ENCODE measurements at regions not wholly inside any gene's neighbourhood (a gene's known extent, or its start where the extent isn't known, plus 50 kb on each side); places are given as distances from the start of the nearest gene placed in this dataset.

- DNase-seq (ENCODE audit: low spot score) (no peak), ATAC-seq (no peak)
- no peak for TF ChIP-seq NR3C1 (CRISPR knock-in tag; conservative IDR thresholded peaks at IDR 0.05; ENCODE audit: low read depth)
- TF ChIP-seq OVOL2 (CRISPR knock-in tag; IDR thresholded peaks at IDR 0.05; ENCODE audit: borderline replicate concordance) = no peak
- no peak for TF ChIP-seq SMAD3 (CRISPR knock-in tag; IDR thresholded peaks at IDR 0.05; ENCODE audit: borderline replicate concordance)
- no peak for TF ChIP-seq CREM (CRISPR knock-in tag; IDR thresholded peaks at IDR 0.05)
- TF ChIP-seq GABPB1 (CRISPR knock-in tag; IDR thresholded peaks at IDR 0.05) = no peak
- TF ChIP-seq FOXK1 (CRISPR knock-in tag; IDR thresholded peaks at IDR 0.05) = no peak
- TF ChIP-seq CBFB (CRISPR knock-in tag; IDR thresholded peaks at IDR 0.05; ENCODE audit: low read depth) = no peak
- no peak for TF ChIP-seq PREB (CRISPR knock-in tag; IDR thresholded peaks at IDR 0.05; ENCODE audit: borderline replicate concordance)
- TF ChIP-seq NFYB (CRISPR knock-in tag; conservative IDR thresholded peaks at IDR 0.05; ENCODE audit: low read depth) = no peak
- no peak for TF ChIP-seq PRRX2 (CRISPR knock-in tag; IDR thresholded peaks at IDR 0.05)
- TF ChIP-seq, protein P1, sequence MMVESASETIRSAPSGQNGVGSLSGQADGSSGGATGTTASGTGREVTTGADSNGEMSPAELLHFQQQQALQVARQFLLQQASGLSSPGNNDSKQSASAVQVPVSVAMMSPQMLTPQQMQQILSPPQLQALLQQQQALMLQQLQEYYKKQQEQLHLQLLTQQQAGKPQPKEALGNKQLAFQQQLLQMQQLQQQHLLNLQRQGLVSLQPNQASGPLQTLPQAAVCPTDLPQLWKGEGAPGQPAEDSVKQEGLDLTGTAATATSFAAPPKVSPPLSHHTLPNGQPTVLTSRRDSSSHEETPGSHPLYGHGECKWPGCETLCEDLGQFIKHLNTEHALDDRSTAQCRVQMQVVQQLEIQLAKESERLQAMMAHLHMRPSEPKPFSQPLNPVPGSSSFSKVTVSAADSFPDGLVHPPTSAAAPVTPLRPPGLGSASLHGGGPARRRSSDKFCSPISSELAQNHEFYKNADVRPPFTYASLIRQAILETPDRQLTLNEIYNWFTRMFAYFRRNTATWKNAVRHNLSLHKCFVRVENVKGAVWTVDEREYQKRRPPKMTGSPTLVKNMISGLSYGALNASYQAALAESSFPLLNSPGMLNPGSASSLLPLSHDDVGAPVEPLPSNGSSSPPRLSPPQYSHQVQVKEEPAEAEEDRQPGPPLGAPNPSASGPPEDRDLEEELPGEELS (CRISPR knock-in tag; IDR thresholded peaks at IDR 0.05) = no peak
- TF ChIP-seq USF1 (CRISPR knock-in tag; IDR thresholded peaks at IDR 0.05) = no peak
- Mint-ChIP-seq H3K4me1 (no peaks in the 10 kb centered on the region), H3K4me3 (no peak overlapping the region), H3K36me3 (peaks cover 4% of the 10 kb centered on the region; the same call in 1 of the 2 replicates), H3K27ac (no peak overlapping the region), H3K27me3 (ENCODE audit: low read depth) (no peaks in the 10 kb centered on the region), H3K9me3 (peaks cover 24% of the 10 kb centered on the region)
- CTCF ChIA-PET = no interaction called here
- POLR2A ChIA-PET = no interaction called here
Observed at GRCh38 chr7:113684165-113684564, 234.6 kb downstream of the PPP1R3A start.

DNA sequence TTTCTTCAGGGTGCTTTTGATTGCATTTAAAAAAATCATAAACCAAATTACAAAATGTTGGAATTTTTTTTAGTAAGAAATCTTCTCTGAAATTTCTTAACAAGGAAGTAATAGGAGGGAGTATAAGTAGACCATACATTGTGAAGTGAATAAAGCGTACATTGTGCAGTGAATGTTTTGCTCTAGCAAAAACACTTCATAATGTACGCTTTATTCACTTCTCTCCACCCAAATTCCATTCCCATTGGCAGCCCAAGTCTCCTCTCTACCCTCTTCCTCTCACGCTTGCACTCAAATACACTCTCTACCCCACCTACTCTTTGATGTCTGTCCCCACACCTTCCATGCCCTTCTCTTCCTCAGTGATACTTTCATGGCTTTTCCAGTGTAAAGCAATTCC, 241.0 kb downstream of the PPP1R3A start:
- ChIA-PET POLR2A (no interaction called here), CTCF (no interaction called here)
- H3K4me3 Mint-ChIP-seq = no peak overlapping the region
- ATAC-seq = no peak
- no peak for DNase-seq (ENCODE audit: low spot score)
- no peaks in the 10 kb centered on the region for H3K27me3 Mint-ChIP-seq (ENCODE audit: low read depth)
- peaks cover 32% of the 10 kb centered on the region for H3K9me3 Mint-ChIP-seq
- H3K36me3 Mint-ChIP-seq = no peaks in the 10 kb centered on the region
- no peaks in the 10 kb centered on the region for H3K4me1 Mint-ChIP-seq
- no peak overlapping the region; the same call in 1 of the 2 replicates for H3K27ac Mint-ChIP-seq
- no peak for TF ChIP-seq ZNF138 (CRISPR knock-in tag; conservative IDR thresholded peaks at IDR 0.05)
- no peak for TF ChIP-seq ELF4 (CRISPR knock-in tag; IDR thresholded peaks at IDR 0.05; ENCODE audit: low read depth)
- TF ChIP-seq USF1 (CRISPR knock-in tag; IDR thresholded peaks at IDR 0.05) = no peak
- no peak for TF ChIP-seq JAZF1 (CRISPR knock-in tag; IDR thresholded peaks at IDR 0.05)
- TF ChIP-seq MYBL2 (CRISPR knock-in tag; IDR thresholded peaks at IDR 0.05) = no peak
- no peak for TF ChIP-seq GTF2I (CRISPR knock-in tag; conservative IDR thresholded peaks at IDR 0.05)
- no peak for TF ChIP-seq CBFB (CRISPR knock-in tag; IDR thresholded peaks at IDR 0.05; ENCODE audit: low read depth)
- no peak for TF ChIP-seq FOXP1 (CRISPR knock-in tag; IDR thresholded peaks at IDR 0.05; ENCODE audit: borderline replicate concordance)
- TF ChIP-seq ZNF532 (CRISPR knock-in tag; IDR thresholded peaks at IDR 0.05; ENCODE audit: borderline replicate concordance) = no peak
- TF ChIP-seq AR (CRISPR knock-in tag; IDR thresholded peaks at IDR 0.05) = no peak
- TF ChIP-seq EMX1 (CRISPR knock-in tag; IDR thresholded peaks at IDR 0.05) = no peak
- no peak for TF ChIP-seq ZNF121 (CRISPR knock-in tag; IDR thresholded peaks at IDR 0.05)
- no peak for TF ChIP-seq SP1 (CRISPR knock-in tag; conservative IDR thresholded peaks at IDR 0.05)
- TF ChIP-seq NFATC4 (CRISPR knock-in tag; IDR thresholded peaks at IDR 0.05) = no peak

Data from WTC11 (cell line).